Endothelial cell of umbilical vein (primary cell): ENCODE measurements at regions not wholly inside any gene's neighbourhood (a gene's known extent, or its start where the extent isn't known, plus 50 kb on each side); places are given as distances from the start of the nearest gene placed in this dataset.

Source experiments
- BruUV-seq: library from RNA; stranded (reverse); fragments of 400-500 nt; replicated peaks from 2 replicates; lab custom pipeline; 2021; lab: Mats Ljungman, UMichigan
- CTCF ChIA-PET: fragments of 300-600, 350-600 bp; sonication (Branson Sonifier 250); formaldehyde crosslinking; loops from one replicate; lab custom pipeline; 2021; ENCODE audit warnings: antibody characterized with exemption, inconsistent platforms; lab: Charles Lee
- POLR2A ChIA-PET: fragments of 300-600, 350-600 bp; sonication (Branson Sonifier 250); formaldehyde crosslinking; loops from one replicate; lab custom pipeline; 2021; ENCODE audit warnings: antibody characterized with exemption, inconsistent platforms; lab: Charles Lee
- DNase-seq: peaks from one replicate; pipeline ENCODE4 v3.0.0-alpha.2; 2011; ENCODE audit warnings: low read depth, low spot score
- FAIRE-seq: peaks from 2 replicates; lab custom pipeline; 2011; peaks lifted over from hg19 to GRCh38; lab: Jason Lieb, UNC
- H2AFZ ChIP-seq: 2 replicates; pipeline ENCODE4 v1.6.0; 2012; ENCODE audit warnings: low read depth, low read length, control low read depth, inconsistent platforms
- H3K27ac ChIP-seq: 2 replicates; pipeline ENCODE4 v1.5.1; 2011; ENCODE audit warnings: low read depth, mild to moderate bottlenecking, control low read depth, low read length, moderate library complexity; ENCODE audit not compliant: insufficient read depth
- H3K27me3 ChIP-seq, 2 experiments: 2 replicates each; pipeline versions ENCODE4 v1.6.0 to v1.6.1; 2011; ENCODE audit warnings: low read length in 2 of 2, mixed read lengths in 1 of 2; ENCODE audit not compliant: control insufficient read depth in 2 of 2, insufficient read depth in 2 of 2
- H3K36me3 ChIP-seq, 2 experiments: 2 replicates in 1 of 2; 3 replicates in 1 of 2; pipeline ENCODE4 v1.5.1; 2011; ENCODE audit warnings: low read length in 2 of 2, mild to moderate bottlenecking in 1 of 2, moderate library complexity in 1 of 2; ENCODE audit not compliant: control insufficient read depth in 2 of 2, insufficient read depth in 2 of 2; ENCODE audit errors: extremely low read depth in 1 of 2
- H3K4me1 ChIP-seq: 3 replicates; pipeline ENCODE4 v1.5.1; 2011; ENCODE audit warnings: mild to moderate bottlenecking, low read length; ENCODE audit not compliant: control insufficient read depth, insufficient read depth; ENCODE audit errors: extremely low read depth
- H3K4me2 ChIP-seq: 2 replicates; pipeline ENCODE4 v1.6.1; 2011; ENCODE audit warnings: low read length, control low read depth, mixed read lengths; ENCODE audit not compliant: insufficient read depth
- H3K4me3 ChIP-seq, 3 experiments: fragments of 200-600 bp in 1 of 3; sonication (generic), shearing (Covaris generic) in 1 of 3; replicated peaks in 1 of 3; 2 replicates each; pipeline ENCODE4 v1.5.1; 2011 to 2016; ENCODE audit warnings: control low read depth in 3 of 3, low read length in 3 of 3, mild to moderate bottlenecking in 2 of 3, inconsistent platforms in 1 of 3, low read depth in 1 of 3, moderate library complexity in 1 of 3; ENCODE audit not compliant: insufficient read depth in 1 of 3
- H3K79me2 ChIP-seq: 2 replicates; pipeline ENCODE4 v1.6.0; 2012; ENCODE audit warnings: low read length, inconsistent platforms; ENCODE audit not compliant: control insufficient read depth, insufficient read depth
- H3K9ac ChIP-seq: replicated peaks from 2 replicates; pipeline ENCODE3; 2011; ENCODE audit warnings: low read length, control low read depth; ENCODE audit not compliant: insufficient read depth; ENCODE audit errors: extremely low read depth
- H3K9me1 ChIP-seq: replicated peaks from 3 replicates; pipeline ENCODE4 v1.6.0; 2011; ENCODE audit warnings: mild to moderate bottlenecking, low read length; ENCODE audit not compliant: control insufficient read depth, insufficient read depth; ENCODE audit errors: extremely low read depth
- H3K9me3 ChIP-seq: replicated peaks from 2 replicates; pipeline ENCODE4 v1.5.1; 2012; ENCODE audit warnings: low read length, inconsistent platforms; ENCODE audit not compliant: control insufficient read depth, insufficient read depth
- H4K20me1 ChIP-seq: replicated peaks from 2 replicates; pipeline ENCODE3; 2011; ENCODE audit warnings: mild to moderate bottlenecking, low read length; ENCODE audit not compliant: control insufficient read depth, insufficient read depth; ENCODE audit errors: extremely low read depth
- CTCF ChIP-seq, 2 donors: IDR thresholded peaks; 1 replicate in 1 of 2; 2 replicates in 1 of 2; pipeline ENCODE4 v1.5.1; 2011; ENCODE audit warnings: low read length in 2 of 2, mild to moderate bottlenecking in 2 of 2, moderate library complexity in 2 of 2, control low read depth in 1 of 2, inconsistent platforms in 1 of 2, low read depth in 1 of 2; ENCODE audit not compliant: insufficient read depth in 1 of 2; ENCODE audit errors: extremely low read depth in 1 of 2
- EZH2 ChIP-seq: IDR thresholded peaks from 2 replicates; pipeline ENCODE4 v1.6.1; 2012; ENCODE audit warnings: borderline replicate concordance, low read depth, mild to moderate bottlenecking, moderate library complexity, low read length, inconsistent platforms; ENCODE audit not compliant: severe bottlenecking
- FOS ChIP-seq: IDR thresholded peaks from 2 replicates; pipeline ENCODE4 v1.6.1; 2011; ENCODE audit warnings: mild to moderate bottlenecking, low read length, moderate library complexity, borderline replicate concordance; ENCODE audit not compliant: insufficient read depth
- GATA2 ChIP-seq: IDR thresholded peaks from 2 replicates; pipeline ENCODE4 v1.7.0; 2011; ENCODE audit warnings: low read depth, mild to moderate bottlenecking, moderate library complexity, mixed read lengths, low read length; ENCODE audit not compliant: insufficient read length, insufficient read depth
- MYC ChIP-seq: IDR thresholded peaks from one replicate; pipeline ENCODE4 v1.6.1; 2011; ENCODE audit warnings: mild to moderate bottlenecking, low read depth, low read length
- POLR2AphosphoS5 ChIP-seq: IDR thresholded peaks from 2 replicates; pipeline ENCODE4 v1.6.1; 2012; ENCODE audit warnings: low read depth, mild to moderate bottlenecking, control low read depth, low read length, moderate library complexity; ENCODE audit not compliant: insufficient read depth
- dilution Hi-C: fragments of 300-500 bp; cut with MboI; formaldehyde crosslinking; loops from one replicate; pipeline ENCODE4 v1.15.0; 2019; ENCODE audit warnings: low sequenced_read_pairs; ENCODE audit not compliant: extremely low pct_ligation_motif_present
- intact Hi-C: fragments of 100-400 bp; cut with micrococcal nuclease; formaldehyde crosslinking; loops from one replicate; pipeline ENCODE4 v1.10.0; 2022

- Histone ChIP-seq H3K9ac (no peak overlapping the region), H2AFZ (no peak overlapping the region), H3K4me2 (no peak overlapping the region), H3K27me3 (no peaks in the 10 kb centered on the region), H3K79me2 (no peaks in the 10 kb centered on the region), H3K27ac (no peak overlapping the region), H3K9me3 (no peaks in the 10 kb centered on the region), H3K4me3 (no peak overlapping the region), H3K36me3 (no peaks in the 10 kb centered on the region), H4K20me1 (no peaks in the 10 kb centered on the region), H3K4me1 (no peaks in the 10 kb centered on the region), H3K9me1 (no peaks in the 10 kb centered on the region)
- BruUV-seq: no TSS peak
- DNase-seq (no peak), FAIRE-seq (no peak)
- CTCF ChIA-PET: no interaction called here
- intact Hi-C loops: no loop called here
- POLR2A ChIA-PET: no interaction called here
- TF ChIP-seq EZH2 (no peak), MYC (no peak), CTCF (IDR thresholded peaks at IDR 0.05; ENCODE audit: extremely low read depth in 1 of 2, insufficient read depth in 1 of 2, low read depth in 1 of 2, low read length in 2 of 2) (no peak), POLR2AphosphoS5 (no peak), FOS (no peak), GATA2 (no peak)
- dilution Hi-C loops: no loop called here
These were observed 354.5 kb upstream of the BOD1L1 start for GRCh38 chr4:13982010-13982409.
